ENCODE measurements at regions not wholly inside any gene's neighbourhood (a gene's known extent, or its start where the extent isn't known, plus 50 kb on each side); places are given as distances from the start of the nearest gene placed in this dataset.
"Not testable (repeated sequence)": the region's sequence is repeated elsewhere in the genome, so short reads cannot be mapped to it uniquely, and the experiment has no call there.

DNA sequence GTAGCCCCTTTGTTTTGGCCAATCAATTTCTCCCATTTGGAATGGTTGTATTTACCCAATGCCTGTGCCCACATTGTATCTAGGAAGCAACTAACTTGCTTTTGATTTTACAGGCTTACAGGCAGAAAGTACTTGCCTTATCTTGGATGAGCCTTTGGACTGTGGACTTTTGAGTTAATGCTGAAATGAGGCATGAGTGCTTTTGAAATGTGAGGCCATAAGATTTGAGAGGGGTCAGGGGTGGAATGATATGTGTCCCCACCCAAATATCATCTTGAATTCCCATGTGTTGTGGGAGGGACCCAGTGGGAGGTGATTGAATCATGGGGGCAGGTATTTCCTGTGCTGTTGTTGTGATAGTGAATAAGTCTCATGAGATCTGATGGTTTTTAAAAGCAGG, 629.4 kb downstream of the RFPL4B start:
- not testable (repeated sequence) for DNase-seq (ENCODE audit: low spot score)

DNA sequence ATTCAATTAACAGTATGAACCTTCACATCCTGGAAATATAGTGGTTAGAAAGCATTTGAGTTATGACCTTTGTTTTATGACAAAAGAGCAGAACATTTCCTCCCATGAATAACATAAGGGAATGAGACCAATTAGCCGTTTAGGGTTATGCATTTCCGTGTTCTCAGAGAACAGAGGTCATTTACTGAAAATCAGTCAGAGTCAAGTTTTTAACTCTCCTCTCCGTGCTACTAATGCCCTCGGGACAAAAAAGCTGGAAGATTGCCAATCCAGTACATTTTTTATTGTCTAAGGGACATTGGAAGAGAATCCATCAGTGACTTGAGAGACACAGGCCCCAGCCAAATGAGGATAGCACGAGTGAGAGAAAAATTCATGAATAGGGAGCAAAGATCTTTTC, 632.7 kb downstream of the RFPL4B start:
- no peak for DNase-seq (ENCODE audit: low spot score)

DNA sequence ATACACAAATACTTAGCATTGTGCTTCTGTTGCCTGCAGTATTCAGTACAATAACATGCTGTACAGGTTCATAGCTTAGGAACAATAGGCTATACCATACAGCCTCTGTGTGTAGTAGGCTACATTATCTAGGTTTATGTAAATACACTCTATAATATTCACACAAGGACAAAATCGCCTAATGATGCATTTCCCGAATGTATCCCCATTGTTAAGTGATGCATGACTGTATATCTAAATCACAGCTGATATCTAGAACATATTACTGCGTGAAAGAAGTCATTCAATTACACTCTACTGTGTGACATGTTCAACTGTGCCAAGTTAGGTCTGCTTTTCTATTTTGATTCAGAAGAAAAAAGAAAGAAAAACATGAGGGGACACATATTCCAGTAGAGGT, 633.5 kb downstream of the RFPL4B start:
- no peak for DNase-seq (ENCODE audit: low spot score)

DNA sequence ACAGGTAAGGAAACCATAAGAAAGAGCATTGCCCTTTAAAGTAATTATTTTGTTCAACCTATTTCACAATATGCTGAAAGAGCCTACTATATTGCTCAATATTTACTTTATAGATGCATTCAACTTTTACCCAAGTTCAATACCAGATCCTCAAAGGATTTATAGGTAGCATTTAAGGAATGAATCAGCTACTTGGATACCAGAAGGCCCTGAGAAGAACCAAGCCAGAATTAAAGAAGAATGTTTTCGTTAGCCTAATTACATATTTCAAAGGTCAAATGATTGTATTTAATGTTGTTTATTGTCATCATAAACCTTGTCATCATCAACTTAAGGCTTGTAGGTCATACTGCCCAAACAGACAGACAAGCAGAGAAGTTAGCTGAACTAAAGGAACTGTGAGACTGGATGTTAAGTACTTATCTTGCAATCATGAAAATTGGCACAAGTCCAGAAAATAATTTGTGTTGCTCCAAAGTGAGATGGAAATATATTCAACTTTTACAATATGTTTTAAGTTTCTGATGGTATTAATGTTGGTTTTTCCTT, 636.7 kb downstream of the RFPL4B start:
- DNase-seq (ENCODE audit: low spot score) = no peak

DNA sequence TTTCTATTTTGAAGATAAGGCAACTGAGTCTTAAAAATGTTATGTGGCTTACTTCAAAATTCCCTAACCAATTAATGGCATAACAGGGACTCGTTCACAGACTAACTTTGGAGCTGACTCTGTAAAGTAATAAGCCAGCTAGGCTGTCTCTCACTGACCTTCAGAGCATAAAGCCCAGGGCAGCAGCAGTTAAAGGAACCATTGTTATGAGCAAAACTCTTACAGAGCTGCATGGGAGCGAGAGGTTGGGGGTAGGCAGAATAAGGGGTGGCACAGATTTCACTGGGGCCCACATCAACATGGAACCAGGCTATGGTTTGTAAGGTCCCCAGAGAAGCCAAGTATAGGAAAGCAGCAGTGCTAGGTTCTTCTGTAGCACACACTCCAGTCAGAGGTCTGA, 637.8 kb downstream of the RFPL4B start:
- DNase-seq (ENCODE audit: low spot score) = no peak

DNA sequence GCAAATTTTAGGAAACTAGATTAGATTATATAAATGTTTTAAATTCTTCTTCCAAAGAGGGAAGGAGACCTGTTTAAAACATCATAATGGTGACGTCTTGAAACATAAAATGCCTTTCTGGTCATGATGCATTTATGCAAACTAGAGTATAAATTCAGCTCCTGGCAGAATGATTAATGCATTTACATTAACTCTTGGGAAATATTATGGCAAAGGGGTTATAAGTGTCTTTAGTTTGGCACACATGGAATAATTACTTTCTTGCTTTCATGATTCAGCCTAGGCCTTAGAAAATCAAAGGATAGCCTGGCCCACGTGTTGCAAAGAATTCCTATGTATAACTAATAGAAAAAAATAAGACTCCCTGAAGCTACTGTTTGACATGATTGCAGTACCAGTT, 639.2 kb downstream of the RFPL4B start:
- no peak for DNase-seq (ENCODE audit: low spot score)

DNA sequence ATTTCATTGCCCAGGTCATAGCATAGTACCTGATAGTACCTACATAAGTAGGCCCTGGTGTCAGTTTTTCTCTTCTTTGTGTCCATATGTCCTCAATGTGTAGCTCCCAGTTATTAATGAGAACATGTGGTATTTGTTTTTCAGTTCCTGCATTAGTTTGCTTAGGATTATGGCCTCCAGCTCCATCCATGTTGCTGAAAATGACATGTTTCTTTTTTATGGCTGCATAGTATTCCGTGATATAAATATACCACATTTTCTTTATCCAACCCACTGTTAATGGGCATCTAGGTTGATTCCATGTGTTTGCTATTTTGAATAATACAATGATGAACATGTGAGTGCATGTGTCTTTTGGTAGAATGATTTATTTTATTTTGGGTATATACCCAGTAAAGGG, 641.6 kb downstream of the RFPL4B start:
- no peak for DNase-seq (ENCODE audit: low spot score)

DNA sequence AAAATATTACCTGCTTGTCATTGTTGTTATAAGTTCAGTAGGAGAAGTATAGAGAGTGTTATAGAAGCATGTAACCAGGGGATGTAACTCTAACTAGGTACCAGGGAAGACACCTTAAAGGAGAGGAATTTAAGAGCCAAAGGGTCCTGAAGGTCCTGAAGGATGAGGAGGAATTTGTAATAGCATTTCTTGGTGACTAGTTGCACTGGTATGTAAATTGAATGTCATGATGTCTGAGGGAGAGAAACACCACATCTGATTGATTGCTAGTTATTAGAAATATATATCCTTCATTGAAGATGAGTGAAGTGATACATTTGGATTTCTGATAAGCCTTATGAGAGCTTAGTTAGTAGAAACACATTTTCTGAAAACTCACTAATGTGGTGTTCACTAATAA, 643.8 kb downstream of the RFPL4B start:
- DNase-seq (ENCODE audit: low spot score) = no peak

DNA sequence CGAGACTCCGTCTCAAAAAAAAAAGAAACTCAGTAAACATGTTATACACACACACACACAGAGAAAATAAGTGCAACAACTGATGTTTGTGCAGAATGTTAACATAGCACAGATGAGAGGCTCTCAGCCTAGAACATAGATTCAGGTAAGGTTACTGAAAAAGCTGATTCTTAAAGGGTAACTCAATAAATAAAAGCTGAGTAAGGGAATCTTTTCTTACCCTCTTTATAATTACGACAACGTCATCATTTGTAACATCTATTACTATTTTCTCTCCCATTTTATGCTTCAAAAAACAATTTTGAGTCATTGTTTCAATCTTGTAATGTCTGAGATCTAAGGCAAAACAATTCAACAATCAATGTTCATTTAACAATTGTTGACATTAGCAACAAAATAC, 644.8 kb downstream of the RFPL4B start:
- DNase-seq (ENCODE audit: low spot score) = no peak

DNA sequence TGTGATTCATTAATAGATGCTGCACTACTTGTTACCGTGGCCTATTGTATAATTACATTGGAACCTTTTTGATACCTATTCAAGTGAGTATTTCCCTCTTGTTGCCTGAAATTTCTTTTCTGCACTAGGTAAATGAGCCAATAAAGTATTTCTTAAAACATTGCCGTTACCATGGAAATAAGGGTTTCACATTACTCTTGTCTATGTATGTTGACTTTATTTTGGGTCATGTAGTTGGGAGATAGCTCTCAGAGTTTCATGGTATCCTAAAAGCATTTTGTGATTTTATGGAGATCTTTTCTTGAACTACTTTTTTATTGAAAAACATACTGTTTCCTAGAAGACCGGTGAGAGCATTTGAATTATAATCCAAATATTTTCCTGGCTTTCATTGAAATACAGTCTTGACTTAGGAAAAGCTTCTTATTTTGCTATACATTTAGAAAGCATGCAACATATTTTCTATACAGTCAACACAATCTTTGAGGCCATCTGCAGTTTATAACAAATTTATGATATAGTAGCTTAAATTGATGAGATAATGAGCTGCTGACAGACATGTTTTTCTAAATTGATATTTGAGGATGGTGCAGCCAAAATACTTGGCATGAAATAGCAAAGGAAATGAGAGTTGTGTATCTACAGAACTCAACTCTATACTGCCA, 650.4 kb downstream of the RFPL4B start:
- DNase-seq (ENCODE audit: low spot score) = no peak

DNA sequence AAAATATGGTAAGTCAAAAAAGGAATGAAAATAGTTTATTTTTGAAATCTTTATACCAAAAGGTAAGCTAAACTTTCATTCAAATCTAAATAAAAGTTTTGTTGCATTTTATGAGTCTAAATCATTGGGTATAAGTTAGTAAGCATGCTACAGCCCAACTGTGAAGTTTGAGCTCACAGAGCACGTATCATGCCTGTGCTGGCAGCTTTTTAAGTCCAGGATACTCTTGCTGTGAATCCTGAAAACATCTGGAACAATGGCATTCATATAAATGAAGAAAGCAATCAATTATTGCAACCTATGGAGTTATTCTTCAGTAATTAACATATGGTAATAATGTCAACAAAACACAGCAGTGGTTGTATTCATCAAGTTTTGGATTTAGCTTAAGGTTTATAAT, 656.9 kb downstream of the RFPL4B start:
- no peak for DNase-seq (ENCODE audit: low spot score)

DNA sequence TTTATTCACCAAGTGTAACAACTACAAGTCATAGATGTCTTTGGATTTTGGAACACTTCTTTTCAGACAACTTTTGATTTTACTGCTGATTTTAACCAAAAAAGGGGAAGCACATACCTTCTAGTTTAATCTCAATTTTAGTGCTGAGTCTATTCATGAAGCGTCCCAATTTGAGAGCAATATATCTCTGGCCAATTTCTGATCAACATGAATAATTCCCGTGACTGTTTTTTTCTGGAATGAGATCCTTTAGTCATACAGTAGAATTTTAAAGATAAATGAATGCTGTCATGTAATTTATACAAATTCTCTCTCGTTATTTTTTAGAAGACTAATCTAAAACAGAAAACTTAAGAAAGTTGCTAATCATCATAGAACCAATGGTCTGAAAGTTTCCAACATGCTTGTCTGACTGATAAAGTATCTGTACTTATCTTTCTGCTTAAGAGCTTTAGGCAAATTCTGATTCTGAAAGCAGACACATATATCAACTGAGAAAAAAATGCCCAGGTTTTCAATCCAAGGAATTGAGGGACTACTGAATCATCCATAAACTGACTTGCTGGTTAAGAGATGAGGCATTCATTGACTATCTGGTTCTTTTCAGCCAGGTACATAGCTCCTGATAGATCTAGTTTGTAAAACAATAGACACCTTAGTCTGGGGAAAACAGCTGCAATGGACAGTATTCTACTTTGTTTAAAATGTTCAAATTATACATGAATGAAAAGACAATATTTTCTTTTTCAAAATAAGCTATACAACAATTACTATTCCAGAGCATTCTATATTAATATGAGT, 657.5 kb downstream of the RFPL4B start:
- no peak for DNase-seq (ENCODE audit: low spot score)

DNA sequence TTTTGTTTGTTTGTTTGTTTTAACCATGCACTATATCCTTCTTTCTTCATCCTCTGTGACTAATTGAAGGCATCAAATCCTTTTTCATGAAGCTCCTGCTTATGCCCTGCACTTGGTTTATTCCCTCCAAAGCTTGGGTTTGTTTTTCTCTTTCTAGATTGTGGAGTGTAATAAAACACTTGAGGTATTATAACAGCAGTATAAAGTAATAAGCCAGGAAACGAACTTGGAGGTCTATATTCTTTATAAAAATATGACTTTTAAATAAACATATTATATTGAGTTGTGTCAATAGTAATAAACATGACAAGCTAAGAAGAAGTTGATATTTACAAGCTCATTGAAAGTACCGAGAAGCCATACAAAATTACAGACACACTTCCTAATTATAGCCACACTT, 659.4 kb downstream of the RFPL4B start:
- no peak for DNase-seq (ENCODE audit: low spot score)

DNA sequence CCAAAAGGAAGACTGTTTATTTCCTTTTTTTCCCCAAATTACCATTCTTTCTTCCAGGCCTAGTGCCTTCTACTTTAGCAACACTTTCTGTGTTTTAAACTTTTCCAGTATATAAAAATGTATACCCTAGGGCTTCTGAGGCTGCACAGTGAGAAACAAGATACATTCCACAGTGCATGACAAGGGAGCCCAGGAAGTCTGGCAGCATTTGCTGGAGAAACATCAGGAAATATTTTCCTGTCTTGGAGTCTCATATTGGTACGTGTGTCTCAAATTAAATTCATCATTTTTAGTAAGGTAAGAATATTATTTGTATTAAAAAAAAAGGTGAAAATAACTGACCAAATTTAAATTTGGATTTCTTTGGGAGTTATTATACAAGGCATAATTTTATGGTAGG, 662.6 kb downstream of the RFPL4B start:
- DNase-seq (ENCODE audit: low spot score) = no peak

DNA sequence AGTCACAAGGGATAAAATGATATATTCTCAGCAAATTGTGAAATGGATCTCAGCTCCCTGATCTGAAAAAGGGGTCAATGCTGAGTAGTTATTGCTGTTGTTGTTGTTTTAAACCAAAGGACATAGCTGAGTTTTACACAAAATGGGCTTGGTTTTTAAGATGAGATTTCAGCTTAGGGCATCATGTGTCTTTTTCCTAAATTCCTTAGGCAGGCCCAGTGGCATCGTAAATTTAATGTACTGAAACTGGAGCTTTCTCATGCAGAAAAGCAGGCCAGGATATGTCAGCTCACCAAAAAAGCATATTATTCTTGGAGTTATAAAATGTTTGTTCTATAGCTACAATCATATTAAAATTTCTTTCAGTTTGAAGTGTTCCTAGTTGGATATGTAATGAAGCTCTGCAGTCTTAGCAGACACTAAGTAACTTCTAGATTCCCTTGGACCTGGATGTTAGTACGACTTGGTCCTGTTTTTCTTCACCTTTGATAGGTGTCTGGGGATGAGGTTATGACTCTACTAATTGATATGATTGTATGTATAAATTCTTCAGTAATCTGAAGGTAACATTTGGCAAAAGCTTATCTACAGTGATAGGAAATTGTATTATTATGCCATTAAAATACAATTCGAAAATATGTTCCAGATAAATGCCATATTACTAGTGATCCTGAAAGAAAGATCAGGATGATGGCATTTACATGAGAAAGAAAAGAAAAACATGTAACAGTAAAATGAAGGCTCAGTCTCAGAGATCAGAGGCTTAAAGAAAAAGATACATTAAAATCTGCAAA, 663.3 kb downstream of the RFPL4B start:
- no peak for DNase-seq (ENCODE audit: low spot score)

DNA sequence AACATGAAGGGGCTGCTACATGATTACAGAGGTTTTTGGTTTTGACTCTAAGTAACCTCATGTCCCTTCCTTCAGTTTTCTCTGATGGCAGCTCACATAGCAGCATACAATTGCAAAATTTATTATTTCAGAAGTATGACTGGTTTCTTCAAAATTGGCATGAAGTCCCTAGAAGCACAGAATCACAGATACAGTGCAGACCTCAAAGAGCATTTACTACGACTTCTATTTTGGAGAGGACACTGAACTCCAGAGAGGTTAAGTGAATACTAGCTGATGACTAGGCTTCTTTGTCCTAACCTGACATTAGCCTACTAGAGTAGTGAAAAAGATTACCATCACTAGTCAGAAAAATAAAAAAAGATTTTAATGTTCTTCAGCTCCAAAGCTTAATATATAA, 664.3 kb downstream of the RFPL4B start:
- no peak for DNase-seq (ENCODE audit: low spot score)

DNA sequence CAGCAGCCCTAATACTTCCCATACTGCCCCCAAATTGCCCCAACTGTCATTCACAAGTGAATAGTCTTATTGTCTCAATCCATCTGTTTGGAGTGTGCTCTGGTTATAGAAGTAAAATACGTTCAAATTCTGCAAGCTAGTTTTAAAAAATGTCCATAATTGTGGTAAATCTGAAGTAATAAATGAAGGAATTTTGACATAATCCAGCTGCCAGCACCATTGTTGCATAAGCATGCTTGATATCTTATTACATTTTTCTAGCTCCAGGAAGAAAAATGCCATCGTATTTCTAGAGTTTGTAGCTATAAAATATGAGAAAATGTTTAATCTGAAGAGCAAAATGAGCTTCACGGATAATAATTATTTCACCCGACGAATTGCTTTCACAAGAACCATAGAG, 664.7 kb downstream of the RFPL4B start:
- DNase-seq (ENCODE audit: low spot score) = no peak

DNA sequence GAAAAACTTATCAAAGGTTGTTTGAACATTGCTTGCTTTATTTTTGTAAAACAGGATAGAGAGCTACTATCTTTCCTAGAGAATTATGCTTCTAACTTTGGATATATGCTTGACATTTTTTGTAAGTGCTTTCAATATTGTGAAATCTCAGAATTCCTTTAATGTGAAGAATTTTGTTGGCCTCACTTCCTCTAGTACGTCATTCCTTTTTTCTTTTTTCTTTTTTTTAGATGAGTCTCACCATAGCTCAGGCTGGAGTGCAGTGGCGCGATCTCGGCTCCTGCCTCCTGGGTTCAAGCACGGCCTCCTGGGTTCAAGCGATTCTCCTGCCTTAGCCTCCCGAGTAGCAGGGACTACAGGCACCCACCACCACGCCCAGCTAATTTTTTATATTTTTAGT, 668.1 kb downstream of the RFPL4B start:
- DNase-seq (ENCODE audit: low spot score) = no peak

DNA sequence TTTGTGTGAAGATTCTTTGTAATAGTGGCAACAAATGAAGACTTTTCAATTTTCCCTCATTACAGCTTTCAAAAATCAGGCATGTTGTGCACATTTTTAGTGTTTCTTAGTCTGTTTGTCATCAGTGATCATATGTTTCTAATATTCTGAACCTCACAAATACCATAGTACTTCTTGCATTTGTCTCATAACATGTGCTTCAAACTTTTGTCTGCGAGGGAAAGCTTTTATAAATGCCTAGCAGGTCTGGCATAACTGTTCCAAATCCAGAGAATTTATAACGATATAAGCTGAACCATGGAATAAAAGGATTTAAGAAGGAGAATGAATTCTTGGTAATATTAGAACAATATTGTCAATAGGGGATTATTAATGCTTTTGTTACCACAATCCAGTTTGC, 670.2 kb downstream of the RFPL4B start:
- no peak for DNase-seq (ENCODE audit: low spot score)

DNA sequence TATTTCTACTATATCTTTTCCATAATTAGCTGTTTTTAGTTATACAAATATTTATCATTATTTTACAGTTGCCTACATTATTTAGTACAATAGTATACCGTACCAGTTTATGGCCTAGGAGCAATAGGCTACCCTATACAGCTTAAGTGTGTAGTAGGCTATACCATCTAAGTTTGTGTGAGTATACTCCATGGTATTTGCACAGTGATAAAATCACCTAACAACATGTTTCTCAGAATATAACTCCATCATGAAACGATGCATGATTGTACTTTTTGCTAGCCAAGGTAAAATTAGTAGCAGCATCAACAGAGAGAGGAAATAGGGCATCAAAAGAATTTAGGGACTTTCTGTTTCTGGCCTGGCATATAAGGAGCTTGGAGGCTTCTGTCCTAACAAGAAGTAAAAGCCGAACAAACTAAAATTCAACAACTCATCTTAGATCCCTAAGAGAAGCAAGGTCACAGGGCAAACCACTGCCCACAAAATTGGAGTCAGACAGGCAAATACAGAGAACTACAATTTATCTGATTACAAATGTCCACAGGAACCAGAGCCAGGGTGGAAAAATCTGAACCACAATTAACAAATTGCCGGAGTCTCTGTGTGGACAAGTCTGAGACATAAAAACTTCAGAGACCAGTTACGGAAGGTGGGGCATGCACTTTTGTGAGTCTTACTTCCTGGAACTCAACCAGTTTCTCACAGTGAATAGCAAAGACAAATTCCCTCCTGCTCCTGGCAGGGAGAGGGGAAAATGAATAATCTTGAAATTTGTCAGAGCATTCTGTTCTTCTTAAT, 671.4 kb downstream of the RFPL4B start:
- no peak for DNase-seq (ENCODE audit: low spot score)

DNA sequence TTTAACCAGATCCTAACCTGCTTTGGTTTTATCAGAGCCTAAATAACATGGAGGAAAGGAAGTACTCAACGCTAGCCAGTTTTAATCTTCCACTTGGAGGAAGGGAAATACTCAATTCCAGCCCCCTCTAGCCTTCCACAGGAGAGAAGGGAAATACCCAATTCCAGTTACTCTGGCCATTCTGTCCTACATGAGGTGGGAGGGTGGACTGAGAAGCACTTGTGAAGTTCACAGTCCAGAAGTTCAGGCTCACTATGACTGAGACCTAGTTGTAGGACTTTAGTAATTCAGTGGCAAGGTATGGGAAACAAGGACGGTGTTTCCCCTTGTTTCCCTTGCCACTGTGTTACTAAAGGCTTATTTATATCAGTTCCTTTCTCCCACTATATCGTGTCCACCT, 672.0 kb downstream of the RFPL4B start:
- DNase-seq (ENCODE audit: low spot score) = no peak

DNA sequence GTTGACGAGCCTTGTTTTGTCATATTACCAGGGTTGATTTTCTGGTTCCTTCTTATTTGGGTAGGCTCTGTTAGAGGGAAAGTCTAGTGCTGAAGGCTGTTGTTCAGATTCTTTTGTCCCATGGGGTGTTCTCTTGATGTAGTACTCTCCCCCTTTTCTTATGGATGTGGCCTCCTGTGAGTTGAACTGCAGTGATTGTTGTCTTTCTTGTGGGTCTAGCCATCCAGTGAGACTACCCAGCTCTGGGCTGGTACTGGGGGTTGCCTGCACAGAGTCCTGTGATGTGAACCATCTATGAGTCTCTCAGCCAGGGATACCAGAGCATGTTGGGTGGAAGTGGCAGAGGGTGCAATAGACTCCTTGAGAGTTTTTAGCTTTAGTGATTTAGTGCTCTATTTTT, 680.6 kb downstream of the RFPL4B start:
- no peak for DNase-seq (ENCODE audit: low spot score)
